Fibroblast of villous mesenchyme (primary cell): ENCODE measurements at regions not wholly inside any gene's neighbourhood (a gene's known extent, or its start where the extent isn't known, plus 50 kb on each side); places are given as distances from the start of the nearest gene placed in this dataset.

Source experiments
- DNase-seq: peaks from one replicate; pipeline ENCODE4 v3.0.0-alpha.2; 2010; ENCODE audit warnings: low read depth
- H3K4me3 ChIP-seq: 2 replicates; pipeline ENCODE4 v1.5.1; 2011; ENCODE audit warnings: low read depth, mild to moderate bottlenecking, low read length
- TF ChIP-seq, protein P1 (sequence below): IDR thresholded peaks from 2 replicates; pipeline ENCODE4 v1.5.1; 2012; ENCODE audit warnings: low read depth, mild to moderate bottlenecking, low read length; ENCODE audit not compliant: insufficient read depth

DNA sequence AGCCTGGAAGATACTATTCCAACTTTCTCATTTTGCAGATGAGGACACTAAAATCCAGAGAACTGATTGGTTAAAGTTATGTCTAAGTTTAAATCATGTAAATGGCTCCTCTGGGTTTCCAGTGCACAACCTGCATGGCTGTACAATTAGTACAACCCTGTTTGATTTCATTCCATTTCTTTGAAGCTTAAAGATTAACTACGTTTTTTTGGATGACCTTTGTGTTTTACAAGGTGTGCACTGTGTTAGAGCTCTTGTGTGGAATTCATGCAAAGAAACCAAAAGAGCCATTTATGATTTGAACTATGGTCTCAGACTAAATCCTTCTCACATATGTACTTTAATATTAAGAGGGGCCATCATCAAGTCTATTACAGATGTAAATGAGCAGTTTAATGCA lies 149.5 kb downstream of the TMEM168 start:
- no peak overlapping the region for H3K4me3 ChIP-seq
- TF ChIP-seq, protein P1, sequence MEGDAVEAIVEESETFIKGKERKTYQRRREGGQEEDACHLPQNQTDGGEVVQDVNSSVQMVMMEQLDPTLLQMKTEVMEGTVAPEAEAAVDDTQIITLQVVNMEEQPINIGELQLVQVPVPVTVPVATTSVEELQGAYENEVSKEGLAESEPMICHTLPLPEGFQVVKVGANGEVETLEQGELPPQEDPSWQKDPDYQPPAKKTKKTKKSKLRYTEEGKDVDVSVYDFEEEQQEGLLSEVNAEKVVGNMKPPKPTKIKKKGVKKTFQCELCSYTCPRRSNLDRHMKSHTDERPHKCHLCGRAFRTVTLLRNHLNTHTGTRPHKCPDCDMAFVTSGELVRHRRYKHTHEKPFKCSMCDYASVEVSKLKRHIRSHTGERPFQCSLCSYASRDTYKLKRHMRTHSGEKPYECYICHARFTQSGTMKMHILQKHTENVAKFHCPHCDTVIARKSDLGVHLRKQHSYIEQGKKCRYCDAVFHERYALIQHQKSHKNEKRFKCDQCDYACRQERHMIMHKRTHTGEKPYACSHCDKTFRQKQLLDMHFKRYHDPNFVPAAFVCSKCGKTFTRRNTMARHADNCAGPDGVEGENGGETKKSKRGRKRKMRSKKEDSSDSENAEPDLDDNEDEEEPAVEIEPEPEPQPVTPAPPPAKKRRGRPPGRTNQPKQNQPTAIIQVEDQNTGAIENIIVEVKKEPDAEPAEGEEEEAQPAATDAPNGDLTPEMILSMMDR: no peak
- DNase-seq: no peak

DNA sequence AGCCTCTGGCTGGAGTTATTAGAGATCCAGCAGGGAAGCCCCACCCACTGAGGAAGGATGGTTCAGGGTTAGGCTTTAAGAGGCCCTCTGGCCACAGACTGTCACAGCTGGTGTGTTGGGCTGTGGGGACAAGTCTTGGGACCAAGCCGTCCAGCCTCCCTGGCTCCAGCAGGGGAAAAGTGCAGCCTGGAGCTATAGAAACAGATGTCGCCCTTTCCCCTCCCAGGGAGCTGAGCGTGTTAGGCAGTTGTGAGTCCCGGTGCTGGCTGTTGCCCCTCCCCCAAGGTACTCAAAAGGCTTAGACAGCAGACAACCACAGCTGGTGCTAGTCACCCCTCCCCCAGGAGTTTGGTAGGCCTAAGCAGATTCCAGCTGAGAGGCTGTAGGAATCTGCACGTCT lies 143.4 kb downstream of the TMEM168 start:
- no peak for DNase-seq

DNA sequence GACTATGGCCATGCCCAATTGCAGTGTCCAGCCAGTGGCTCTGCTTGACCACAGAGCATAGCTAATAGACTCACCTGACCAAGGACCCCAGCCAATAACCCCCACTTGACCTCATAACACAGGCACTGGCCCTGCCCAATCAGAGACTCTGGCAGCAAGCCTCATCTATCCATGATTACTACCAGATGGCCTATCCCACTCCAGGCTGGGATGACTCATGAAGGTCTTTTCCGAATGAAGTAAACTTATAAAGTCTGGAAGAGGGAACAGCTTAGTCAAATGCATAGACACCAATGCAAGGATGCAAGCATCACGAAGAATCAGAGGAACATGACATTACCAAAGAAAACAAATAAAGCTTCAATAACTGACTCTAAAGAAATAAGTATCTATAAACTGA lies 141.4 kb downstream of the TMEM168 start:
- TF ChIP-seq, protein P1: no peak
- no peak for DNase-seq
- H3K4me3 ChIP-seq: no peak overlapping the region

More for the DNA sequence above, 143.4 kb downstream of the TMEM168 start:
- TF ChIP-seq, protein P1: no peak
- H3K4me3 ChIP-seq: no peak overlapping the region

DNA sequence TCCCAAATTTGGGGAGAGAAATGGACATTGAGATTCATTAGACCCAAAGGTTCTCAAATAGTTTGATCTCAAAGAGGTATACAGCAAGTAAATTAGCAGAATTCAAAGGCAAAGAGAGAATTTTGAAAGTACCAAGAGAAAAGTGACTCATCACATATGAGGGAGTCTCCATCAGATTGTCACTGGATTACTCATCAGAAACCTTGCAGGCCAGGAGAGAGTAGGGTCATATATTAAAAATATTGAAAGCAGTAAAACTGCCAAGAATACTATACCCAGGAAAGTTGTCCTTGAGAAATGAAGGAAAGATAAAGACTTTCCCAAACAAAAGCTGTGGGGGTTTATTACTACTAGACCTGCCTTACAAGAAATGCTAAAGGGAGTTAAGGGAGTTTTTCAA lies 140.6 kb downstream of the TMEM168 start:
- peak; percentile 53 for DNase-seq
- TF ChIP-seq, protein P1: no peak
- H3K4me3 ChIP-seq: no peak overlapping the region

DNA sequence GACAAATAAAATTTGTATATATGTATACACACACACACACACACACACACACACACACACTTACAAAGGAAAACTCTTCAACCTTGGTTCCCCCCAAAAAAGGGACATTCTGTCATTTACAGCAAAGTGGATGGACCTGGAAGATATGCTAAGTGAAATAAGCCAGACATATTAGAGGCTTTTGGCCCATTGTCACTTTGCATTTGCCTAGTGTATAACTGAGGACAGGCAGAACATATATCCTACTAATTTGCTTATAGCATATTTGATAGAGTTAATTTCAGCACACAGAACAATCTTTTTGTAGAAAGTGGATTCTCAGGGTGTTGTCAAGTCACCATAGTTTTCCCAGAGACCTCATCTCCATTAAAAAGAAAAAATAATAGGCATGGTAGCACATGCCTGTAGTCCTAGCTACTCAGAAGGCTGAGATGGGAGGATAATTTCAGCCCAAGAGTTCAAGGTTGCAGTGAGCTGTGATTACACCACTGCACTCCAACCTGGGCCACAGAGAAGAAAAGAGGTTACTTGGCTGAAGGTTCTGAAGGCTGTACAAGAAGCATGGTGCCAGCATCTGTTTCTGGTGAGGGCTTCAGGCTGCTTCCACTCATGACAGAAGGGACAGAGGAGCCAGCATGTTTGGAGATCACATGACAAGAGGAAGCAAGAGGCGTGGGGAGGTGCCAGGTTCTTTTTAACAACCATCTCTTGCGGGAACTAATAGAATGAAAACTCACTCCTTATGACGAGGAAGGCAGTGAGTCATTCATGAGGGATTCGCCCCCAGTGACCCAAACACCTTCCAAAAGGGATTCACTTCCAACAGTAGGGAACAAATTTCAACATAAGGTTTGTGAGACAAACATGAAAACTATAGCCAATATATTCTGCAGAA lies 135.6 kb downstream of the TMEM168 start:
- peak; percentile 66 for DNase-seq
- TF ChIP-seq, protein P1: no peak
- no peak overlapping the region for H3K4me3 ChIP-seq

DNA sequence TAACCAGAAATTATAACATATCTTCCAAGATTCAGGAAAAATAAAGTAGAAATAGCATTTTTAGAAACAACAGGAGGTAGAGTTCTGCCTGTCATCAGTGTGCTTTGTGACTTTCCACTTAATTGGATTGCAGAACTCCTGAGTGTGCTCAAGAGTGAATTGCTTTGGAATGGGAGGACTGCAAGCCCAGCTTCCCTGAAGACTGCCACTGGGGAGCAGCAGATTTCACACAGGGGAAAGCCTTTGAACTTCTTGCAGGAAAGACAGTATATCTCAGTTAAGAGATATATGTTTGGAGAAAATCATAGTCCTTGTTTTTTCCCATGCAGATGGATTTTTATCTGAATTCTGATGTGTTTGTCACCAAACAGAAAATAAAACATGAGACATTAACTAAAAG lies 124.5 kb downstream of the TMEM168 start:
- no peak overlapping the region for H3K4me3 ChIP-seq
- TF ChIP-seq, protein P1: peak; percentile 28
- DNase-seq: peak; percentile 28
